ENCODE measurements at regions not wholly inside any gene's neighbourhood (a gene's known extent, or its start where the extent isn't known, plus 50 kb on each side); places are given as distances from the start of the nearest gene placed in this dataset.

GRCh38 chr7:27459731-27460053, 203.0 kb downstream of the HIBADH start:
- no peak for DNase-seq (ENCODE audit: low spot score)

DNA sequence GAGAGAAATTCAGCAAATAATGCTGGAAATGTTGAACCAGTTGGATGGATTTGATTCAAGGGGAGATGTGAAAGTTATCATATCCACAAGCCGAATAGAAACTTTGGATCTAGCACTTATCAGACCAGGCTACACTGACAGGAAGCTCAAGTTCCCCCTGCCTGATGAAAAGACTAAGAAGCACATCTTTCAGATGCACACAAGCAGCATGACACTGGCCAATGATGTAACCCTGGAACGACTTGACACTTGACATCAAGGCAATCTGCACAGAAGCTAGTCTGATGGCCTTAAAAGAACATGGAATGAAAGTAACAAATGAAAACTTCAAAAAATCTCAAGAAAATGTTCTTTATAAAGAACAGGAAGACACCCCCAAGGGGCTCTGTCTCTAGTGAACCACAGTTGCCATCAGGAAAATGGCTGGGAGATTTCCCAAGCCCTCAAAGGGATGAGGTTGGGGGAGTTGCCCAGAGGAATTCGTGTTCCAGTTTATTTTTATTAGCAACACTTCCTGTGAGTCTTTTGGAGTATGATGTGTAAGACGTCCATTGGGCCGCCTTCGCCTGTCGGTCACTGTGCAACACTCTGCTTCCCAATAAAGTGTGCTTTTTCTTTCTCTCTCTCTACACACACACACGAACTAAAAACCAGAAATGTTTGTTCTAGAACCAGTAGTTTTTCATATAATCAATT, 200.0 kb downstream of the HIBADH start:
- DNase-seq (ENCODE audit: low spot score), result no peak

- DNase-seq (ENCODE audit: low spot score), result no peak
Measured at GRCh38 chr7:27464970-27465369, 197.7 kb downstream of the HIBADH start.

DNA sequence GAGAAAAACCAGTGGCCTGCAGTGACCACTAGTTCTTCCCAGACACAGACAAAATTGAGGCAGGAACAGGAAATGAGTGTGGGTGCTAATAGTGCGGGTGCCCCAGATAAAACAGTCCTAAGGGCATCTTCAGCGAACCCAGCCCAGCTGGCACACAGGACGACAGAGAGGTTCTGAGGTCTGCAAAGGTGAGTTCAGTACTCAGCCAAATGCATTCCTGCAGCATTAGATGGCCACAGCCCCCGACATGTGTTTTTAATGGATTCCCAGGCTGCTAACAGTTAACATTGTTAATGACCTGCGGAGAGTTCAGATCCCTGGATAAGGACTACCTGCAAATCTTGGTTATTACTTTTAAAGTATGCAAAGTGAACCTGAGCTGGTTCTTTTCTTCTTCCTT, 196.0 kb downstream of the HIBADH start:
- no peak for DNase-seq (ENCODE audit: low spot score)

DNA sequence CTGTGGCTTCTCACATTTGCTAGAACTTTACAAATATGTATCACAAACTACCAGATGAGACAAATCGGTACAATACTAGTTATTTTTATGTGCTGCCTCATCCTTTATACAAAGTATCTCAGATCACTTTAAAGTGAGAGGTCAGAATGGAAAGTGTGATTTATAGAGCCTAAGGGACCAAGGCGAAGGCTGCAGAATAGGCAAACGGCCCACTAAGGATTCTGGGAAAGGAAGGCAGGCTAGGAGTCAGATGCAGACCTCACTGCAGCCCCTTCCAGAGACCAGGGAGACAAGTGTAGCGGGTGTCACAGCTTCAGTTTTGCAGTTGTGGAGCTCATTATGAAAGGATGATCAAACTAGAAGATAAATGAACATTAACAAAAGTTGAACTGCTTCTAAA, 190.6 kb downstream of the HIBADH start:
- no peak for DNase-seq (ENCODE audit: low spot score)
